Testis (tissue), 2 donors: ENCODE measurements at regions not wholly inside any gene's neighbourhood (a gene's known extent, or its start where the extent isn't known, plus 50 kb on each side); places are given as distances from the start of the nearest gene placed in this dataset.

ENCODE experiments used
- DNase-seq: peaks from one replicate; pipeline ENCODE4 v3.0.0-alpha.2; 2019
- H3K27ac ChIP-seq, 2 donors: fragments of 200-600 bp; sonication (generic); one replicate each; pipeline ENCODE4 v1.5.1; 2019
- H3K27me3 ChIP-seq: fragments of 200-600 bp; sonication (generic); one replicate; pipeline ENCODE4 v1.5.1; 2019
- H3K36me3 ChIP-seq: fragments of 200-600 bp; sonication (generic); one replicate; pipeline ENCODE4 v1.5.1; 2017; ENCODE audit warnings: low read depth; ENCODE audit errors: missing control alignments
- H3K4me1 ChIP-seq: fragments of 200-600 bp; sonication (generic); one replicate; pipeline ENCODE4 v1.5.1; 2019
- H3K4me3 ChIP-seq, 2 donors: fragments of 200-600 bp; sonication (generic); one replicate each; pipeline ENCODE4 v1.5.1; 2017 to 2019
- H3K9me3 ChIP-seq: fragments of 200-600 bp; sonication (generic); one replicate; pipeline ENCODE4 v1.5.1; 2017
- POLR2A ChIP-seq: fragments of 450-650 bp; IDR thresholded peaks from one replicate; pipeline ENCODE4 v1.6.1; 2017; ENCODE audit warnings: antibody characterized with exemption, mild to moderate bottlenecking, moderate library complexity
- WGBS, 2 donors: methylation state at CpG; one replicate each; pipeline ENCODE4 v1.1.5; 2018; 5-methylcytosine and 5-hydroxymethylcytosine counted together
- intact Hi-C: fragments of 100-400 bp; cut with DNase I; formaldehyde crosslinking; loops from one replicate; pipeline ENCODE4 v1.15.1; 2023; ENCODE audit warnings: low total_unique reads
- TF ChIP-seq, protein P1 (sequence below), 3 experiments: fragments of 450-650 bp in 2 of 3; fragments of 200-600 bp in 1 of 3; sonication (generic) in 1 of 3; IDR thresholded peaks; one replicate each; pipeline ENCODE4 v1.5.1; 2016 to 2019; ENCODE audit warnings: antibody characterized with exemption in 3 of 3, mild to moderate bottlenecking in 2 of 3, moderate library complexity in 1 of 3

DNA sequence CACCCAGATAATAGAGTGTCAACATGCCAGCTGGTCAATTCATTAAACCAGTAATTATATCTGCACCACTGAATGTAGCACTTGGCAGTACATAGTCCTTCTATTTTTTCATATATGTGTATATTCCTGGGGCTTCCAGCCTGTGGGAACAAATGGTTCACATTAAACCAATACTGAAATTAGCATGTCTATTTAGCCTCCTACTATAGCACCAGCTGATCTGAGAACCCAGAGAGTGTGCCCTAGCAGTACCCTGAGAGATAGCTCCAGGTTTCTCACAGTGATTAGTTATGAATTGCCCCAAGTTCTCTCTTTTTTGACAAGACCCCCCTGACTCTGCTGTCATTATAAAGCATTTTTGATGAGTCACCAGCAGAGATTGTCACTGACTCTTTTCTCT, 1097.3 kb upstream of the FLRT2 start:
- Histone ChIP-seq H3K36me3 (no peaks in the 10 kb centered on the region), H3K27ac (no peak overlapping the region), H3K9me3 (no peaks in the 10 kb centered on the region), H3K4me1 (no peaks in the 10 kb centered on the region), H3K4me3 (no peak overlapping the region), H3K27me3 (no peaks in the 10 kb centered on the region)
- no peak for DNase-seq
- intact Hi-C loops, result no loop called here
- TF ChIP-seq, protein P1, sequence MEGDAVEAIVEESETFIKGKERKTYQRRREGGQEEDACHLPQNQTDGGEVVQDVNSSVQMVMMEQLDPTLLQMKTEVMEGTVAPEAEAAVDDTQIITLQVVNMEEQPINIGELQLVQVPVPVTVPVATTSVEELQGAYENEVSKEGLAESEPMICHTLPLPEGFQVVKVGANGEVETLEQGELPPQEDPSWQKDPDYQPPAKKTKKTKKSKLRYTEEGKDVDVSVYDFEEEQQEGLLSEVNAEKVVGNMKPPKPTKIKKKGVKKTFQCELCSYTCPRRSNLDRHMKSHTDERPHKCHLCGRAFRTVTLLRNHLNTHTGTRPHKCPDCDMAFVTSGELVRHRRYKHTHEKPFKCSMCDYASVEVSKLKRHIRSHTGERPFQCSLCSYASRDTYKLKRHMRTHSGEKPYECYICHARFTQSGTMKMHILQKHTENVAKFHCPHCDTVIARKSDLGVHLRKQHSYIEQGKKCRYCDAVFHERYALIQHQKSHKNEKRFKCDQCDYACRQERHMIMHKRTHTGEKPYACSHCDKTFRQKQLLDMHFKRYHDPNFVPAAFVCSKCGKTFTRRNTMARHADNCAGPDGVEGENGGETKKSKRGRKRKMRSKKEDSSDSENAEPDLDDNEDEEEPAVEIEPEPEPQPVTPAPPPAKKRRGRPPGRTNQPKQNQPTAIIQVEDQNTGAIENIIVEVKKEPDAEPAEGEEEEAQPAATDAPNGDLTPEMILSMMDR (IDR thresholded peaks at IDR 0.05), result no peak
- no peak for TF ChIP-seq POLR2A

DNA sequence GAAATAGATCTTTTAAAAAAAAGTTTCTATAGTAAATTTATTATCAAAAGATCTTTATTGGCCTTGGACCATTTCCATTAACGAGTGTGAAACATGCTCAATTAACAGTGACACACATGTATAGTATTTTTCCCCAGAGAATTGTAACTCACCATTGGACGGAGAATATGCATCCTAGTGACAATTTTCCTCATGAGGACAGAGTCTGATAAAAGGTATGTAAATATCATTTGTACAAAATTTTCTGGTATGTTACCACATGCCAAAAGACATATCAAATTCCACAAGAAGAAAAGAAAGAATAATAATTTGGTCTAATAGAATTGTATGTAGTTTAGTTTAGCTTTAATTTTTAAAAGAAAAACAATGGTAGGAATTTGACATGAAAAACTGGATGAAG, 1096.0 kb upstream of the FLRT2 start:
- no peak for TF ChIP-seq POLR2A
- TF ChIP-seq, protein P1 (IDR thresholded peaks at IDR 0.05), result no peak

DNA sequence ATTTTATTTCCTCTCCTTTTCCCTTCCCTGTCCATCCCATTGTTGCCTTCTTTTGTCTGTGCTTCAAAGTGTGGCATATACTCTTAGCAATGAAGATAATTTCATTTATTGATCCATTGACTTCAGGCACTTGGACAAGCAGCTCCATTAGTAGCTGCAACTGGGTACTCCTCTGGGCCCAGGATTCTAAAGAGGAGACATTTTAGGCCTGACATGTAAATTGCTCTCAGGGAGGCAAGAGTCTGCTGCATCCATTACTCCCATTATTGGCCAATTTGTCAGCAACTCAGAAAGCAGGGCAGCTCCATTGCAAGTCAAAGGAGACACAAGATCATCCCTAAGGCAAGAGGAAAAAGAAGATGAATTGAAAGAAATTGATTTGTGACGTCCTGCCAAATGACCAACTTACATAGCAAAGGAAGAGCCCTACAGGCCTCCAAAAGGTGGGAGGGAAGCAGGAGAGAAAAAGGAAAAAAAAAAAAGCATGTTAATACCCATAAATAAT, 1094.1 kb upstream of the FLRT2 start:
- 77 to 95% methylated on average over 1 of the region's 1 CpG for WGBS, 2 donors
- Histone ChIP-seq H3K4me3 (no peak overlapping the region), H3K27ac (no peak overlapping the region), H3K4me1 (no peaks in the 10 kb centered on the region), H3K36me3 (no peaks in the 10 kb centered on the region), H3K9me3 (no peaks in the 10 kb centered on the region), H3K27me3 (no peaks in the 10 kb centered on the region)
- intact Hi-C loops, result no loop called here
- no peak for DNase-seq
- TF ChIP-seq, protein P1 (IDR thresholded peaks at IDR 0.05), result no peak
- TF ChIP-seq POLR2A, result no peak

More for the DNA sequence above, 1096.0 kb upstream of the FLRT2 start:
- intact Hi-C loops, result no loop called here
- Histone ChIP-seq H3K27me3 (no peaks in the 10 kb centered on the region), H3K27ac (no peak overlapping the region), H3K9me3 (no peaks in the 10 kb centered on the region), H3K4me3 (no peak overlapping the region), H3K36me3 (no peaks in the 10 kb centered on the region), H3K4me1 (no peaks in the 10 kb centered on the region)
- 76% methylated on average over 2 of the region's 2 CpGs for WGBS, 2 donors
- DNase-seq, result no peak

DNA sequence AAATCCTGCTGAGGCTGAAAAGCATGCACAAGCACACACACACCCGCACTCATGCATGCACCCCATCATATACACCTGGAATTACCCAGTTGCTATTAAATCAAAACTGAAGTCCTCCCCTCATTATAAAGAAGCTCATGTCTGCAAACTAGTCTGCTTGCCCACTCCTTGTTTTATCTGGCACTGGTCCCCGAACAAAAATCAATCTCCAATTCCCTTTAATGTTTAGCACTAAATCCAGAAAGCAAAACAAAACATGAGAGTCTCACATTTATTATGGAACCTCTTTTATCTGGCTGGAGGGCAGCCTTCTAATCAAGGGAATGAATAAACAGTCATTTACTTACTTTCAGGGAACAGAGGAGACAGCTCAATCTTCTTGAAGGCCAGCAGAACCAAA, 1093.4 kb upstream of the FLRT2 start:
- Histone ChIP-seq H3K4me1 (no peaks in the 10 kb centered on the region), H3K36me3 (no peaks in the 10 kb centered on the region), H3K27ac (no peak overlapping the region), H3K9me3 (no peaks in the 10 kb centered on the region), H3K27me3 (no peaks in the 10 kb centered on the region), H3K4me3 (no peak overlapping the region)
- TF ChIP-seq POLR2A, result no peak
- TF ChIP-seq, protein P1 (IDR thresholded peaks at IDR 0.05), result no peak
- WGBS, 2 donors, result 58 to 63% methylated on average over 2 of the region's 2 CpGs
- no peak for DNase-seq
- intact Hi-C loops, result no loop called here

DNA sequence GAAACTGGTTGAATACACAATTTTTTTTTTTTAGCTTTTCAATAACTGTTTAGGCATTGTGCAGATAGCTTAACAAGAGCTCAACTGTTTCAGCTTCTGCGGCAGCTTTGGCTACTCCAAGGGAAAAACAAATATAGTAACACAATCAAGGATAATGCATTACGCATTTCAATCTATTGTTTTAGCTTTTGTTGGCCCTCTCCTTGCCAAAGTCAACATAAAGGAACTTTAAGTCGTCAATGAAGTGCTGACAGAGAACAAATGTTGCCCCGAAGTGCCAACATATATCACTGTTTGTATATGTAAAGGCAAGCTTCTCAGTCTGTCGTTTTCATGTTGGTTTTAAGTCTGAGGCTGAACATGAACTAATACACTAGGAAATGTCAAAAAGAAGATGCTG, 1087.4 kb upstream of the FLRT2 start:
- Histone ChIP-seq H3K27me3 (no peaks in the 10 kb centered on the region), H3K9me3 (no peaks in the 10 kb centered on the region), H3K36me3 (no peaks in the 10 kb centered on the region), H3K4me3 (no peak overlapping the region), H3K4me1 (no peaks in the 10 kb centered on the region), H3K27ac (no peak overlapping the region)
- 52 to 61% methylated on average over 5 of the region's 5 CpGs for WGBS, 2 donors
- TF ChIP-seq, protein P1 (IDR thresholded peaks at IDR 0.05), result no peak
- no peak for TF ChIP-seq POLR2A
- intact Hi-C loops, result no loop called here
- no peak for DNase-seq
